HL-60 (cell line): ENCODE measurements at regions not wholly inside any gene's neighbourhood (a gene's known extent, or its start where the extent isn't known, plus 50 kb on each side); places are given as distances from the start of the nearest gene placed in this dataset.

Experiments
- POLR2AphosphoS5 ChIP-seq: IDR thresholded peaks from 2 replicates; pipeline ENCODE4 v1.6.1; 2012; ENCODE audit warnings: low read depth
- TF ChIP-seq, protein P1 (sequence below): IDR thresholded peaks from one replicate; pipeline ENCODE4 v1.5.1; 2011; ENCODE audit warnings: low read length, control low read depth, inconsistent platforms; ENCODE audit not compliant: insufficient read depth

GRCh38 chr2:203646266-203646864, 60.1 kb upstream of the CD28 start:
- TF ChIP-seq, protein P1, sequence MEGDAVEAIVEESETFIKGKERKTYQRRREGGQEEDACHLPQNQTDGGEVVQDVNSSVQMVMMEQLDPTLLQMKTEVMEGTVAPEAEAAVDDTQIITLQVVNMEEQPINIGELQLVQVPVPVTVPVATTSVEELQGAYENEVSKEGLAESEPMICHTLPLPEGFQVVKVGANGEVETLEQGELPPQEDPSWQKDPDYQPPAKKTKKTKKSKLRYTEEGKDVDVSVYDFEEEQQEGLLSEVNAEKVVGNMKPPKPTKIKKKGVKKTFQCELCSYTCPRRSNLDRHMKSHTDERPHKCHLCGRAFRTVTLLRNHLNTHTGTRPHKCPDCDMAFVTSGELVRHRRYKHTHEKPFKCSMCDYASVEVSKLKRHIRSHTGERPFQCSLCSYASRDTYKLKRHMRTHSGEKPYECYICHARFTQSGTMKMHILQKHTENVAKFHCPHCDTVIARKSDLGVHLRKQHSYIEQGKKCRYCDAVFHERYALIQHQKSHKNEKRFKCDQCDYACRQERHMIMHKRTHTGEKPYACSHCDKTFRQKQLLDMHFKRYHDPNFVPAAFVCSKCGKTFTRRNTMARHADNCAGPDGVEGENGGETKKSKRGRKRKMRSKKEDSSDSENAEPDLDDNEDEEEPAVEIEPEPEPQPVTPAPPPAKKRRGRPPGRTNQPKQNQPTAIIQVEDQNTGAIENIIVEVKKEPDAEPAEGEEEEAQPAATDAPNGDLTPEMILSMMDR: no peak
- no peak for TF ChIP-seq POLR2AphosphoS5
